Right renal pelvis (tissue), 4 donors: ENCODE measurements at regions not wholly inside any gene's neighbourhood (a gene's known extent, or its start where the extent isn't known, plus 50 kb on each side); places are given as distances from the start of the nearest gene placed in this dataset.

Experiments
- DNase-seq, 4 donors: peaks; one replicate each; pipeline ENCODE4 v3.0.0-alpha.2; 2013; ENCODE audit warnings: low read depth in 4 of 4, low spot score in 3 of 4, missing footprints in 1 of 4

GRCh38 chr4:19455850-19456602, 795.7 kb upstream of the SLIT2 start:
- no peak for DNase-seq

GRCh38 chr4:19455196-19455595, 796.5 kb upstream of the SLIT2 start:
- DNase-seq, result no peak

DNA sequence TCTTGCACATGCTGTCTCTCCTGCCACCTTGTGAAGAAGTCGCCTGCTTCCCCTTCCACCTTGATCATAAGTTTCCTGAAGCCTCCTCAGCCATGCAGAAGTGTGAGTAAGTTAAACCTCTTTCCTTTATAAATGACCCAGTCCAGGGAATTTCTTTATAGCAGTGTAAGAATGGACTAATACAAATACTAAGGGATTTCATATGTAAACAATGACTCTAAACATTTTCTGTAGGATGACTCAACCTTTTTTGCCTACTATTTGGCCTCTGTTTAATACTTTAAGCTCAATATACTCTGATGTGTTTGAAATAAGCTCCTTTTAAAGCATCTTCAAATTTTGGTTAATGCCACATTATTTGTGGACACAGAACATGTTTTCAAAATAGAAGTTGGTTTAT, 813.5 kb upstream of the SLIT2 start:
- no peak for DNase-seq

GRCh38 chr4:19437008-19437407, 814.7 kb upstream of the SLIT2 start:
- no peak for DNase-seq

GRCh38 chr4:19429684-19430083, 822.0 kb upstream of the SLIT2 start:
- no peak for DNase-seq

DNA sequence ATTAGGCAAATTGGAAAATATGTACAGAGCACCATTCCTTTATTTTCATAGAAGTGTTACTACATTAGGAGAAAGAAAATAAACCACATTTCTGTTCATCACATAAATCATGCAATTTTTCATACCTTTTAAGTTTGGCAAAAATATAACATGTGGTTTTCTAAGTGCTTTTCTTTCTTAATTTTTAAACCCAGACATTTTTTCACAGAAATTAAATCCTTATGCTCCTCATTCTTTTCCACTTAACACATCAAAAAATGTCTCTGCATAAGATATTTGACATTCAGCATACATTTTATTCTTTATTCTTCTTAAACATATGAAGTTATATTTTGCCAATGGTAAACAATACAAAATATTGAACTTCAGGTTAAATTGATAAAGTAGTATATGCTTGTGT, 826.6 kb upstream of the SLIT2 start:
- no peak for DNase-seq

DNA sequence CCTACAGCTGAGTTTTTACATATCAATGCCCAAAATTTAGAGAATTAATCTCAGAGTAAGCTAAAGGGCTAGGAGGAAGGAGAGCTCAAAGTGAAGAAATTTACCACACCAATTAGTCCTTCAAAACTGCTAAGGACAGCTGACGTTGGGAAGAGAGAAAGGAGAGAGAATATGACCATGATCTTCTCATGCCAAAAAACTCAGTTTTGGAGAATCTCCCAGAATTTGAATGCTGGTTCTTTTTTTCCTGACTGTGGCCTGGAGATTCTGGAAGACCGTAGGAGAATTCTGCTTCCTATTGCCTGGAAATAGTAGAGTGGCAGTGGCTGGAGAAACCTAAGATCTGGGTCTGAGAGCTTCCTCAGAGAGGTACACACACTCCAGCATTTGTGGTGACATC, 834.4 kb upstream of the SLIT2 start:
- DNase-seq, result no peak

GRCh38 chr4:19416146-19416545, 835.6 kb upstream of the SLIT2 start:
- no peak for DNase-seq

GRCh38 chr4:19408490-19408889, 843.2 kb upstream of the SLIT2 start:
- no peak for DNase-seq

DNA sequence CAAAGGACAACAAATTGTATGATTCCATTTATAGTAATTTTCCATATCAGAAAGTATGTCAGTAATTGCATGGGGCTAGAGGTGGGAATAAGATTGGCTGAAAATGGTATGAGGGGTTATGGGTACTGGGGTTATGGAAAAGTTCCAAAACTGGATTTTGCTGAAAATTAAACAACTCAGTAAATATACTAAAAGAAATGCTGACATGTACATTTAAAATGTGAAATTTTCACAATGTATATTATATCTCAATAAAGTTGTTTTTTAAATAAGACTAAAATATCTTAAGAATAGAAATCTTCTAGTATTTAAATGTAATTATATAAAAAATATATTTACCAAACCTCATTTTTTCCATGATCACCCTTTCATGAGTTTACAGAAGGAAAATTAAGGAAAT, 844.9 kb upstream of the SLIT2 start:
- DNase-seq, result no peak

- no peak for DNase-seq
Measured at GRCh38 chr4:19403786-19404370, 847.8 kb upstream of the SLIT2 start.

- no peak for DNase-seq
Measured at GRCh38 chr4:19402581-19403065, 849.1 kb upstream of the SLIT2 start.

DNA sequence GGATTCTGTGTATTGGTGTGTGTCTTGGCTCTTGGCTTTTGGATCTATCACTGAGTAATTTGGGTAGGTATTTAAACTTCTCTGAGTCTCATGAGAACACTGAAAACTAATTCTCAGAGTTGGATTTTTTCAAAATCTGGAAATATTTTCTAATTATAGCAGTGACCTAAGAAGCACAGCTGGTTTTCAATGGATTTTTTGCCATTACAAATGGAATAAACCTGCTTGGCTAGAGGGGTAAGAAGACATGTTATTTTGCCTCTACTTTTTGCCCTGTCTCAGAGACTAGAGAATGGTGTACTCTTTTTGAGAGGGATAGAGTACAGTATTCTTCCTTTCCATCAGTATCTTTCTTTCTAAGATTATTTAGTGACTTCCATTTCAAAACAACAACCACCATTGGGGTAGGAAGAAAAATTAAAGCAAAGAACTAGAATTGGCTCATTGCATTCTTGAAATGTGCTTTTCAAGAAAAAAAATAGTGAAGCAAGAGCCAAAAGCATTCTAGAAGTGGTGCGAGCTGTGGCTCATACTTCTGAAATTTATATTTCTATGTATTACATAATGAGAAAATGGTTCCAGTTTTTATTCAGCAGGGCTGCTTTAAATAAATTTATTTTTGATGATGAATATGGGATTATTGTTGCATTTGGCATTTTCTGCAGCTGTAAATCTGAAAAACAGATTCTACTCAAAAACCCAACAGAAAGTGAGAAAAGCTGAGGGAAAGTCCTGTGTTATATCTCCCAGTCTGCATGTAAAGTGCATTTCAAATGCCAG, 850.2 kb upstream of the SLIT2 start:
- DNase-seq, result no peak

DNA sequence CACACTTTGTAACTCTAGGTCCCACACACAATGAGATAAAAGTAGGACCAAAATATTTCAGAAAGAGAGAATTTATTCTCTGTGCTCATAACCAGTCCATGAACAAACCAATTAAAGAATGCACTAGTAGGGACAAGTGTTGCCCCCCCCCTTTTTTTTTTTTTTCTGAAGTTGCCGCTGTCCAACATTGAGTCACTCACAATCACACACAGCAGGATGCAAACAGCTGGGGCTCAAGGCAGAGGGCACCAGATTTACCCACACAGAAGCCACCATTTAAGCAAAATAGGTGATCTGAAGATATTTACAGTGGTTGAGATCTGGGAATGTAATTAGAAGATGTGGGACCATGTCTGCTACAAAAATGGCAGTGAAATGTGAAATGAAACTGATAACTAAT, 850.9 kb upstream of the SLIT2 start:
- no peak for DNase-seq

DNA sequence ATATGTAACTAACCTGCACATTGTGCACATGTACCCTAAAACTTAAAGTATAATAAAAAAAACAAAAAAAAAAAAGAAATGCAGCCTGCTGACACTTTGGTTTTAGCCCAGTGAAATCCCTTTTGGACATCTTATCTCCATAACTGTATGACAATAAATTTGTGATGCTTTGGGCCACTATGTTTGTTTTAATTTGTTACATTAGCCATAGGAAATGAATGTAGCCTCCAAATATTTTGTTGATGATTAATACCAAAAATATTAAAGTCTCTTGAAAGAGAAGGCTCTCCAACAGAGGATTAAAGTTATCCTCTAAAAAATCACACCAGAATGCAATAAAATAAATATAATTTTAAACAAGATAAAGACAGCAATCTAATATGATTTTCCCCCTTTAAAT, 852.7 kb upstream of the SLIT2 start:
- no peak for DNase-seq

DNA sequence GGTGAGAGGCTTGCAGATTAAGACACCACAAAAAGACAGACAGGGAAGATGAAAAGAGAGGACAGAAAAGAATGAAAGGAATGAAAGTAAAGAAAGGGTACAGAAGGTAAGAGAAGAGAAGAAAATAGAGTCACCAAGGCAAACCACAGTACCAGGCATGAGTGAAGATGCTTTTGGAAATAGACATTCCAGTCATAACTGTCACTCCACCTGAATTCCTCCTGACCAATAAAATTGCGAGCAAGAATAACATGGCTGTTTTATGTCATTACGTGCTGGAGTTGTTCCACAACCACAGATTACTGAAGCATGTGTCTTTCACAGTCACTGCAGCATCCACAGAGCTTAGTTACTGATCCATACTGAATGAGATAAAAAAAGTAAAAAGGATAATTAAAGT, 864.9 kb upstream of the SLIT2 start:
- DNase-seq, result no peak

DNA sequence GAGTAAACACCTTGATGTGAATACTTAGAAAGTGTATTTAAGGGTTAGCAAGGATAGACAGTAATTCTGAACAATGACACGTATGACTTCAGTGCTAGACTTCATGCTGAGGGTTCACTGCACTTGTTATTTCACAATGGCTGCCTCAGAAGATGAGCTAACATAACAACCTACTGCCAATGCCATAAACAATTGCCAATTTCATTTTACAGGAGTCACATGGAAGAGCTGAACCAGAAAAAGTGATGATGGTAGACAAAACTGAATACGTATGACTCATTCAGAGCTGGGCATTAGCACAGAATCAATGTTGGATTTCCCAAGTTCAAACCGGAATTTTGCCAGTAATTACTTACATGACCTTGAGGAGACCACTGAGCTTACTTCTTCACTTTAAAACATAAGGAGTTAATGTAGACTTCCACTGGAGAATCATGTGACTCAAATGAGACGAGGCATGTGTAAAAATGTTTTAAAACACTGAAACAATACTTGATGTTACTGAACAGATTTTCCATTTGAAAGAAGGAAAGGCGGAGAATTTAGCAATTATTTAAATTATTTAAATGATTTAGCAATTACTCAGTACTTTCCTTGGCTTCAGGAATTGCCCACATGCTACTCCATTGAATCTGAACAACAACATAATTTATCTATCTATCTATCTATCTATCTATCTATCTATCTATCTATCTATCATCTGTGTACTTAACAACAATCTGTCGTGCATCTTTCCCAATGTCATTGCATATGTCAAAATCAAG, 868.5 kb upstream of the SLIT2 start:
- no peak for DNase-seq

DNA sequence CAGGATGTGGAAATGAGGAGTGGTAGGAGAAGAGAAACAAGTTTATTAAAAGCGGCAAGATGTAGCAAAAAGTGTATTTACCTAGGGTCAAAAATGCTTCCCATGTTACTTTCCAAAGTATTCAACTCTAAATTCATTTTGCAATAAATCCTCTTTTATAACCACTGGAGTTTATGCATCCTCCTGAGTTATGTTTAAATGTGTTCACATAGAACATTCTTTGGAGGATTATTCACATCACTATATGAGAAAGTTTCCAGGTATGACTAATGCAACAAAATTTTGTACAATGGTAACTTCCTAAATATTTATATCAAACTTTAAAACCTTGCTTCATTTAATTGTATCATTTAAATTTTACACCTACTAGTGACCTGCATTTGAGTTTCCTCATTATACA, 870.6 kb upstream of the SLIT2 start:
- DNase-seq, result no peak

- no peak for DNase-seq
Measured at GRCh38 chr4:19380600-19380999, 871.1 kb upstream of the SLIT2 start.

GRCh38 chr4:19379191-19379708, 872.5 kb upstream of the SLIT2 start:
- peak in 2 of 4 donors; percentile 33 to 42 for DNase-seq

DNA sequence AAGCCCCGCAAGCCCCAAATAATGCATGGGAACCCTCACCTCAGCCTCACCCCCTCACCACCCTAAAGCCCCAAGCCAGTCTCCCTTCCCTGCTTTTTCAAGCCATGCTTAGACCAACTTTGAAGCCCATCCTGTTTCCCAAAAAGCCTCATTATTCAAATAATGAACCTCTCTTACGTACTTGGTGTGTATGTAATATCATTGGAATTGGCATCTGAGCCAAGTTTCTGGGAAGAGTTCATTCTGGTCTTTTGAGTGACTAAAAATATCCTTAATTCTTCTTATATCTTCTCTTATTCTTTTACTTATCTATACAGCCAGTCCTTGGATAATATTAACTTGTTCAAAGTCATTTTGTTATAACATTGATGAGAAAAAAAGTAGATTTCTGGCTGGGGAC, 875.8 kb upstream of the SLIT2 start:
- DNase-seq, result no peak
